ENCODE measurements at regions not wholly inside any gene's neighbourhood (a gene's known extent, or its start where the extent isn't known, plus 50 kb on each side); places are given as distances from the start of the nearest gene placed in this dataset.

DNA sequence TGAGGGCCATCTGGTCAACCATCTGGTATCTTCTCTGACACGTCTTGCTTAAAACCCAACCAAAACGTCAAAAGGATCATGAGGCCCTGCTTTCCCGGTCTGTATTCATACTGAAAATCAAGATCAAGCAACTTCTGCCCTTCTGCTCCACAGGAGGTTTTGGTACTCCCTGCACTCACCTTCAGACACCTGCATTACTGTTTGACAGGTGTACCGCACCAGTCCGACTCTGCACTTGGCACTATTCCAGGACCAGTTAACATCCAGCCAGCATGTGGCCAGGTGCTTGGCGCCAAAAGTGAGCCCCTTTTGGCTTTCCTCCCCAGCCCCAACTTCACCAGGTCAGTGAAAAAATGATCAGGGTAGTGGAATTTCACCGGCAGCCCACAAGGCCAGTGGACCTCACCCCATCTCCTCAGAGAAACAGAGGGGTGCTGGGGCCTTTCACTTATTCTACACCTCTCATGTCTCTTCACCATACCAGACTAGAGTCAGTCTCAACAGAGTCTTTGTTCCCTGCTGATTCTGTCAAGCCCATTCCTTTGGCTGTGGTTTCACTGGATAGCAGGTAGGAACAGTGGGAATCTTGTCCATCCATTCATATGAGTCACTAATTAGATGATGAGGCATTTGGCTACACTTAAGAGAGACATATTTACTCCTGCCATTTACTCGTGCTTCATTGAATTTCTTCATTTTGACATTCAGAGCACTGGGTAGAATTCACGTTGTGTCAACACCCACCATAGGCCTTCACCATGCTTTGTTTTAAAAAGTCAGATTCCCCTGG, 85.3 kb downstream of the ZNF726 start:
- TF ChIP-seq ZNF274 (IDR thresholded peaks at IDR 0.05; ENCODE audit: low read depth, low read length) (no peak), YY1 (IDR thresholded peaks at IDR 0.05; ENCODE audit: insufficient read depth, insufficient read length) (no peak), SUZ12 (IDR thresholded peaks at IDR 0.05; ENCODE audit: extremely low read depth, insufficient read depth, insufficient read length) (no peak)
